ENCODE measurements at regions not wholly inside any gene's neighbourhood (a gene's known extent, or its start where the extent isn't known, plus 50 kb on each side); places are given as distances from the start of the nearest gene placed in this dataset.

GRCh38 chr5:161093100-161093499, 241.1 kb upstream of the ATP10B start:
- no peaks in the 10 kb centered on the region for H3K4me1 ChIP-seq (ENCODE audit: control insufficient read depth in 5 of 5, insufficient read depth in 5 of 5, low read length in 5 of 5)
- H3K27ac ChIP-seq (ENCODE audit: low read depth, low read length): no peak overlapping the region
- no peaks in the 10 kb centered on the region for H3K27me3 ChIP-seq (ENCODE audit: control insufficient read depth in 5 of 5, insufficient read depth in 4 of 5, low read length in 5 of 5)
- no peaks in the 10 kb centered on the region for H3K36me3 ChIP-seq (ENCODE audit: control insufficient read depth in 5 of 5, insufficient read depth in 5 of 5, low read length in 5 of 5)
- no peak overlapping the region for H3K4me3 ChIP-seq (ENCODE audit: low read depth in 1 of 5, low read length in 5 of 5)
- no peak overlapping the region for H3K9ac ChIP-seq (ENCODE audit: low read length in 5 of 5)
- H3K9me3 ChIP-seq (ENCODE audit: control insufficient read depth in 5 of 5, low read length in 5 of 5): peaks cover 0 to 15% (median 6%) of the 10 kb centered on the region in 5 donors

- Histone ChIP-seq H3K4me3 (ENCODE audit: low read depth in 1 of 5, low read length in 5 of 5) (no peak overlapping the region), H3K9ac (ENCODE audit: low read length in 5 of 5) (no peak overlapping the region), H3K4me1 (ENCODE audit: control insufficient read depth in 5 of 5, insufficient read depth in 5 of 5, low read length in 5 of 5) (no peaks in the 10 kb centered on the region), H3K27ac (ENCODE audit: low read depth, low read length) (no peak overlapping the region), H3K36me3 (ENCODE audit: control insufficient read depth in 5 of 5, insufficient read depth in 5 of 5, low read length in 5 of 5) (no peaks in the 10 kb centered on the region), H3K27me3 (ENCODE audit: control insufficient read depth in 5 of 5, insufficient read depth in 4 of 5, low read length in 5 of 5) (no peaks in the 10 kb centered on the region), H3K9me3 (ENCODE audit: control insufficient read depth in 5 of 5, low read length in 5 of 5) (peaks cover 0 to 15% (median 6%) of the 10 kb centered on the region in 5 donors)
Observed at GRCh38 chr5:161089569-161089968, 237.6 kb upstream of the ATP10B start.

DNA sequence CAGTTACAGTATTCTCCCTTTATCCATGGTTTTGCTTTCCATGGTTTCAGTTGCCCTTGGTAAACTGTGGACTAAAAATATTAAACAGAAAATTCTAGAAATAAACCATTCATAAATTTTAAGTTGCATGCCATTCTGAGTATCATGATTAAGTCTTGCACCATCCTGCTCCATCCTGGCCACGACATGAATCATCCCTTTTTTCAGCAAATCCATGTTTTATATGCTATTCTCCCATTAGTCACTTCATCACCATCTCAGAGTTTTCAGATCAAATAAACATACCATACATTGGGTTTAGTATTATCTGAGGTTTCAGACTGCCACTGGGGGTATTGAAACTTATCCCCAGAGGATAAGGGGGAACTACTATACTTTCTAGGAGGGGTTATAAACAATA, 234.4 kb upstream of the ATP10B start:
- Histone ChIP-seq H3K36me3 (ENCODE audit: control insufficient read depth in 5 of 5, insufficient read depth in 5 of 5, low read length in 5 of 5) (no peaks in the 10 kb centered on the region), H3K9ac (ENCODE audit: low read length in 5 of 5) (no peak overlapping the region), H3K4me3 (ENCODE audit: low read depth in 1 of 5, low read length in 5 of 5) (no peak overlapping the region), H3K9me3 (ENCODE audit: control insufficient read depth in 5 of 5, low read length in 5 of 5) (peaks cover 0 to 3% (median 0%) of the 10 kb centered on the region in 5 donors), H3K4me1 (ENCODE audit: control insufficient read depth in 5 of 5, insufficient read depth in 5 of 5, low read length in 5 of 5) (no peaks in the 10 kb centered on the region), H3K27me3 (ENCODE audit: control insufficient read depth in 5 of 5, insufficient read depth in 4 of 5, low read length in 5 of 5) (no peaks in the 10 kb centered on the region), H3K27ac (ENCODE audit: low read depth, low read length) (no peak overlapping the region)

DNA sequence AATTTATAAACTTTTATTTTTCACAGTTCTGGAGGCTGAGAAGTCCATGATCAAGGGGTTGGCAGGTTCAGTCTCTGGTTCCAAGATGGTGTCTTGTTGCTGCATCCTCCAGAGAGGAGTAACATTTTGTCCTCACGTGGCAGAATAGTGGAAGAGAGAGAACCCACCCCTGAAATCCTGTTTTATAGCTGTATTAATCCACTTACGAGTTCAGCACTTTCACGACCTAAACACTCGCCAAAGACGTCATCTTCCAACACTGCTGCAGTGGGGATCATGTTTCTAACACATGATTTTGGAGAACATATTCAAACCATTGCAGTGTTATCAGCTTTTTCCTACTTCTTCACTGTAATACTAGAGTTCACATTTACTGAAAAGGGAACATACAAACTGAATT, 233.0 kb upstream of the ATP10B start:
- H3K9me3 ChIP-seq (ENCODE audit: control insufficient read depth in 5 of 5, low read length in 5 of 5): peaks cover 0 to 3% (median 0%) of the 10 kb centered on the region in 5 donors
- H3K27me3 ChIP-seq (ENCODE audit: control insufficient read depth in 5 of 5, insufficient read depth in 4 of 5, low read length in 5 of 5): no peaks in the 10 kb centered on the region
- no peaks in the 10 kb centered on the region for H3K36me3 ChIP-seq (ENCODE audit: control insufficient read depth in 5 of 5, insufficient read depth in 5 of 5, low read length in 5 of 5)
- no peaks in the 10 kb centered on the region for H3K4me1 ChIP-seq (ENCODE audit: control insufficient read depth in 5 of 5, insufficient read depth in 5 of 5, low read length in 5 of 5)
- H3K27ac ChIP-seq (ENCODE audit: low read depth, low read length): no peak overlapping the region
- no peak overlapping the region for H3K4me3 ChIP-seq (ENCODE audit: low read depth in 1 of 5, low read length in 5 of 5)
- no peak overlapping the region for H3K9ac ChIP-seq (ENCODE audit: low read length in 5 of 5)

GRCh38 chr5:161084115-161084514, 232.1 kb upstream of the ATP10B start:
- no peak overlapping the region for H3K27ac ChIP-seq (ENCODE audit: low read depth, low read length)
- H3K9ac ChIP-seq (ENCODE audit: low read length in 5 of 5): no peak overlapping the region
- H3K27me3 ChIP-seq (ENCODE audit: control insufficient read depth in 5 of 5, insufficient read depth in 4 of 5, low read length in 5 of 5): no peaks in the 10 kb centered on the region
- H3K36me3 ChIP-seq (ENCODE audit: control insufficient read depth in 5 of 5, insufficient read depth in 5 of 5, low read length in 5 of 5): no peaks in the 10 kb centered on the region
- no peaks in the 10 kb centered on the region for H3K9me3 ChIP-seq (ENCODE audit: control insufficient read depth in 5 of 5, low read length in 5 of 5)
- no peak overlapping the region for H3K4me3 ChIP-seq (ENCODE audit: low read depth in 1 of 5, low read length in 5 of 5)
- H3K4me1 ChIP-seq (ENCODE audit: control insufficient read depth in 5 of 5, insufficient read depth in 5 of 5, low read length in 5 of 5): no peaks in the 10 kb centered on the region

DNA sequence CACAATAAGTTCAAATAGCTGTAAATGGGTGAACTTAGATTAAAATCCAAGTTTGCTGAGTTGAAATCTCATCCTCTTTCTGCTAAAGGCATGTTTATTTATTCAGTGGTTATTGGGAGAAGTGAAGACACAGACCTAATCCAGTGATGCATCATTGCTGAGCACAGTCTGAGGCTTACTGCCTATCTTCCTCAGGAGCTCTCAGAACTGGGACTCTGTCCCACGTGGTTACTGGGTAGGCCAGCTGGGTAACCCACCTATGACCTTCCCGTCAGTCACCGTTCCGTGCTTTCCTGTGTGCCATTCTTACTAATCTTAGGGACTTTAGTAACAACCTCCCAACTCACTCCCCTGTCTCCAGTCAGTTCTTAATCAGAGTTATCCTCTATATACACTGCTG, 226.8 kb upstream of the ATP10B start:
- Histone ChIP-seq H3K4me3 (ENCODE audit: low read depth in 1 of 5, low read length in 5 of 5) (no peak overlapping the region), H3K36me3 (ENCODE audit: control insufficient read depth in 5 of 5, insufficient read depth in 5 of 5, low read length in 5 of 5) (no peaks in the 10 kb centered on the region)

DNA sequence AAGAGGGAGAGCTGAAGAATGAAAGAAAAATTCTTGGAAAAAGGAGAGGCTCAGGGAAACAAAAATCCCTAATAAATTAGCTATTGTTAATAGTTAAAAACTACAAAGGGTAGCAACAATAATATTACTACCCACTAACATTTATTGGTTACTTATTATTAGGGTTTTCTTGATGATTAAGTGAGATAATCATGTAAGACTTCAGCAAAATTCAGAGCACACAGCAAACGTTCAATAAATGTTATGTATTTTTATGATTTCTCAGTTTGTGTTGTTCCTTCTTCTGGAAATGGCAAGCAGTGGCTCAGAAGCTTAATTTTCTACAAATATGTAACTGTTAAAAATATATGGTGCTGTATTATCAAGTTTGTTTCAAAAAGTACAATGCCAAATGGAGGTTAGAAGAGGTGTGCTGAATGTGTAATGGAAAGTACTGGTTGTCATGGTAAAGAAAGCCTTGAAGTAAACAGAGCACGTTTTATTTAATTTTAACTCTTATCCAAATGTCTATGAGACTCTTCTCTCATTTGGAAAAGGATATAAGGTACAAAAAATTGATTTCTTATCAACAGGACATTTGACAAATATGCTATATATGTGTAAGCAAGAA, 226.0 kb upstream of the ATP10B start:
- H3K9me3 ChIP-seq (ENCODE audit: control insufficient read depth in 5 of 5, low read length in 5 of 5): peaks cover 0 to 4% (median 0%) of the 10 kb centered on the region in 5 donors
- H3K4me1 ChIP-seq (ENCODE audit: control insufficient read depth in 5 of 5, insufficient read depth in 5 of 5, low read length in 5 of 5): no peaks in the 10 kb centered on the region
- H3K9ac ChIP-seq (ENCODE audit: low read length in 5 of 5): no peak overlapping the region
- no peak overlapping the region for H3K27ac ChIP-seq (ENCODE audit: low read depth, low read length)
- no peaks in the 10 kb centered on the region for H3K36me3 ChIP-seq (ENCODE audit: control insufficient read depth in 5 of 5, insufficient read depth in 5 of 5, low read length in 5 of 5)
- H3K4me3 ChIP-seq (ENCODE audit: low read depth in 1 of 5, low read length in 5 of 5): no peak overlapping the region
- H3K27me3 ChIP-seq (ENCODE audit: control insufficient read depth in 5 of 5, insufficient read depth in 4 of 5, low read length in 5 of 5): no peaks in the 10 kb centered on the region

More for the DNA sequence above, 226.8 kb upstream of the ATP10B start:
- no peaks in the 10 kb centered on the region for H3K4me1 ChIP-seq (ENCODE audit: control insufficient read depth in 5 of 5, insufficient read depth in 5 of 5, low read length in 5 of 5)
- peaks cover 0 to 4% (median 0%) of the 10 kb centered on the region in 5 donors for H3K9me3 ChIP-seq (ENCODE audit: control insufficient read depth in 5 of 5, low read length in 5 of 5)
- no peaks in the 10 kb centered on the region for H3K27me3 ChIP-seq (ENCODE audit: control insufficient read depth in 5 of 5, insufficient read depth in 4 of 5, low read length in 5 of 5)
- H3K9ac ChIP-seq (ENCODE audit: low read length in 5 of 5): no peak overlapping the region
- H3K27ac ChIP-seq (ENCODE audit: low read depth, low read length): no peak overlapping the region

- no peaks in the 10 kb centered on the region for H3K27me3 ChIP-seq (ENCODE audit: control insufficient read depth in 5 of 5, insufficient read depth in 4 of 5, low read length in 5 of 5)
- H3K9me3 ChIP-seq (ENCODE audit: control insufficient read depth in 5 of 5, low read length in 5 of 5): peaks cover 0 to 4% (median 0%) of the 10 kb centered on the region in 5 donors
Observed at GRCh38 chr5:161077496-161077895, 225.5 kb upstream of the ATP10B start.

DNA sequence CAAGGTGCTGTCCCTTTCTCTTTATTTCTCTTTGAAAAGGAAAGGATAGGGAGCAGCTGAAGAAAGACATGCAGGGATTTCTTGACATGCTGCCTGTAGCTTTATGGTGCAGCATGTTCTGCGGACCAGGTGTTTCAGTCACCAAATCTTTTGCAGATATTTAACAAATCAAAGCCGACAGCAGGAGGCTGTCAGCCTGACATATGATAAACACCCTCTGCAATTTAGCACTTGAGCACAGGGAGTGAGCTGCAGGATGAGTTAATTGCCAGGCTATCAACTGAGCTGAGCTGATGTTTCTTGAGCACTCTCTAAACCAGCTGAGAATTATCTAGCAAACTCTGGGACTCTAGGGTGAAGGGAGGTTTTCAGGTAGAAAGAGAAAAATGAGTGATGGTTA, 212.8 kb upstream of the ATP10B start:
- Histone ChIP-seq H3K9ac (ENCODE audit: low read length in 5 of 5) (no peak overlapping the region), H3K4me1 (ENCODE audit: control insufficient read depth in 5 of 5, insufficient read depth in 5 of 5, low read length in 5 of 5) (no peaks in the 10 kb centered on the region), H3K27me3 (ENCODE audit: control insufficient read depth in 5 of 5, insufficient read depth in 4 of 5, low read length in 5 of 5) (no peaks in the 10 kb centered on the region)

More at GRCh38 chr5:161077496-161077895, 225.5 kb upstream of the ATP10B start:
- H3K9ac ChIP-seq (ENCODE audit: low read length in 5 of 5): no peak overlapping the region
- no peak overlapping the region for H3K27ac ChIP-seq (ENCODE audit: low read depth, low read length)
- no peak overlapping the region for H3K4me3 ChIP-seq (ENCODE audit: low read depth in 1 of 5, low read length in 5 of 5)
- no peaks in the 10 kb centered on the region for H3K4me1 ChIP-seq (ENCODE audit: control insufficient read depth in 5 of 5, insufficient read depth in 5 of 5, low read length in 5 of 5)
- H3K36me3 ChIP-seq (ENCODE audit: control insufficient read depth in 5 of 5, insufficient read depth in 5 of 5, low read length in 5 of 5): no peaks in the 10 kb centered on the region

DNA sequence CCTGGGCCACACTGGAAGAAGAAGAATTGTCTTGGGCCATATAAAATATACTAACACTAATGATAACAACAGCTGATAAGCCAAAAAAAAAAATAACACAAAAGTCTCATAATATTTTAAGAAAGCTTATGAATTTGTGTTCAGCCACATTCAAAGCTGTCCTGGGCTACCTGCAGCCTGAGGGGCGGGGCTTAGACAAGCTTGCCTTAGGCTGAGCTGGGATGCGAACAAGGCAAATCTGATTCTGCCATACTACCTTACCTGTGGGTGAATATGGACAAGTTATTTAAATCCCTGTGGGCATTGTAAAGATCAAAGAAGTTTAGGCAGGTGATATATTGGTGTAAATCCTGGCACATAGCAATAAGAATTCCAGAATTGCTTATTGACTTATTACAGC, 212.3 kb upstream of the ATP10B start:
- H3K27ac ChIP-seq (ENCODE audit: low read depth, low read length): no peak overlapping the region
- no peaks in the 10 kb centered on the region for H3K27me3 ChIP-seq (ENCODE audit: control insufficient read depth in 5 of 5, insufficient read depth in 4 of 5, low read length in 5 of 5)
- no peak overlapping the region for H3K9ac ChIP-seq (ENCODE audit: low read length in 5 of 5)
- no peaks in the 10 kb centered on the region for H3K4me1 ChIP-seq (ENCODE audit: control insufficient read depth in 5 of 5, insufficient read depth in 5 of 5, low read length in 5 of 5)
- H3K36me3 ChIP-seq (ENCODE audit: control insufficient read depth in 5 of 5, insufficient read depth in 5 of 5, low read length in 5 of 5): no peaks in the 10 kb centered on the region
- H3K9me3 ChIP-seq (ENCODE audit: control insufficient read depth in 5 of 5, low read length in 5 of 5): peaks cover 0 to 3% (median 0%) of the 10 kb centered on the region in 5 donors
- H3K4me3 ChIP-seq (ENCODE audit: low read depth in 1 of 5, low read length in 5 of 5): no peak overlapping the region

More for the DNA sequence above, 212.8 kb upstream of the ATP10B start:
- Histone ChIP-seq H3K27ac (ENCODE audit: low read depth, low read length) (no peak overlapping the region), H3K36me3 (ENCODE audit: control insufficient read depth in 5 of 5, insufficient read depth in 5 of 5, low read length in 5 of 5) (no peaks in the 10 kb centered on the region), H3K9me3 (ENCODE audit: control insufficient read depth in 5 of 5, low read length in 5 of 5) (peaks cover 0 to under 1% (median 0%) of the 10 kb centered on the region in 5 donors), H3K4me3 (ENCODE audit: low read depth in 1 of 5, low read length in 5 of 5) (no peak overlapping the region)

Data from subcutaneous abdominal adipose tissue (tissue), 5 donors.